ENCODE measurements at regions not wholly inside any gene's neighbourhood (a gene's known extent, or its start where the extent isn't known, plus 50 kb on each side); places are given as distances from the start of the nearest gene placed in this dataset.

DNA sequence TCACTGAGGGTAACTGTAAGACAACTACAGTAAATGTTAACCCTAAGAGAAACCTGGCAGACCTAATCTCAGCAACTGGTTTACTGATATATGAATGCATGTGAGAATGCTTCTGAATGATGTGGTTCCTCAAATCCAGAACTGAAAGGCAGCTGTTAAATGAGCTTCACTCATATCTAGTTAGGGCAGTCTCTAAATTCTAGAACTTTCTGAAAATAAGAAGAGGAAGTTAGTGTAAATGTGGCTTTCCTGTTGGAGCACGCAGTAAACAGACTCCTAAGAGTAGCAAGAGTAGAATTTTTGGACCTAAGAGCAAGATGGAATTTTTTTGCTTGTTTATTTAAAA, 117.9 kb upstream of the KCNN2 start:
- TF ChIP-seq, protein P1, sequence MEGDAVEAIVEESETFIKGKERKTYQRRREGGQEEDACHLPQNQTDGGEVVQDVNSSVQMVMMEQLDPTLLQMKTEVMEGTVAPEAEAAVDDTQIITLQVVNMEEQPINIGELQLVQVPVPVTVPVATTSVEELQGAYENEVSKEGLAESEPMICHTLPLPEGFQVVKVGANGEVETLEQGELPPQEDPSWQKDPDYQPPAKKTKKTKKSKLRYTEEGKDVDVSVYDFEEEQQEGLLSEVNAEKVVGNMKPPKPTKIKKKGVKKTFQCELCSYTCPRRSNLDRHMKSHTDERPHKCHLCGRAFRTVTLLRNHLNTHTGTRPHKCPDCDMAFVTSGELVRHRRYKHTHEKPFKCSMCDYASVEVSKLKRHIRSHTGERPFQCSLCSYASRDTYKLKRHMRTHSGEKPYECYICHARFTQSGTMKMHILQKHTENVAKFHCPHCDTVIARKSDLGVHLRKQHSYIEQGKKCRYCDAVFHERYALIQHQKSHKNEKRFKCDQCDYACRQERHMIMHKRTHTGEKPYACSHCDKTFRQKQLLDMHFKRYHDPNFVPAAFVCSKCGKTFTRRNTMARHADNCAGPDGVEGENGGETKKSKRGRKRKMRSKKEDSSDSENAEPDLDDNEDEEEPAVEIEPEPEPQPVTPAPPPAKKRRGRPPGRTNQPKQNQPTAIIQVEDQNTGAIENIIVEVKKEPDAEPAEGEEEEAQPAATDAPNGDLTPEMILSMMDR (IDR thresholded peaks at IDR 0.05), result no peak
- TF ChIP-seq POLR2A (IDR thresholded peaks at IDR 0.05), result no peak
- no peak for TF ChIP-seq EP300 (IDR thresholded peaks at IDR 0.05)

Measured in tibial nerve (tissue), 4 donors.